ENCODE measurements at regions not wholly inside any gene's neighbourhood (a gene's known extent, or its start where the extent isn't known, plus 50 kb on each side); places are given as distances from the start of the nearest gene placed in this dataset.

DNA sequence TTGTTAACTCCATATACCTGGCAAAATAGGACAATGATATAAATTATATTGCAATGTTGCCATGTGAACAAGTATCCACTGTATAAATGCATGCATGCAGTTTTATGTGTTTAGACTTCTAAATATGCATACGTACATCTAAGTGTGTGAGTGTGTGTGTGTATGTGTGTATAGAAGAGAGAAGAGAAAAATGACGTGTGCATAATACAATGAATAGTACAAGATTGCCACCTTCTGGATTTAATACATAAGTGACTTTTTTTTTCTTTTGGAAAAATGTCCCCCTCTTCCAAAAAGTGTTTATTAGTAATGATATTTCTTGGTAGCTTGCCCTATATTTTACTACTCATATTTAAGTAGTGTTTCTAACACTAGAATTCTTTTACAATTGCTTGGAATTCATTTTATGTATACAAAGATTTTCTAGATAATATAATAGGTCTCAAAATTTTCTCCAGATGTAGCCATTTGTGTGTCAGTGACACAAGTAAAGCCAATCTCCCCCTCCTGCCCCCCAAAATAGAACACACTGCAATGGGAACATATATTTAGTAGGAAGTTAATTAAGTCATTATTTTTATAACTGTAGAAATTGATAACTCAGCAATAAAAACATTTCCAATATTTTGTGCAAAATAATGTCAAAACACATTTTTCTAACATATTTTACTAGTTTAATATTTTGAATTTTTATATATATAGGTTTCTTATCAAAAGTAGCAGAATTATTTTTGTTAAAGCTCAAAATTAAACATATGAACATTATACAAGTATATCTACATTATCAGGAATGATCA, 783.3 kb upstream of the ATXN8OS start:
- TF ChIP-seq, protein P1, sequence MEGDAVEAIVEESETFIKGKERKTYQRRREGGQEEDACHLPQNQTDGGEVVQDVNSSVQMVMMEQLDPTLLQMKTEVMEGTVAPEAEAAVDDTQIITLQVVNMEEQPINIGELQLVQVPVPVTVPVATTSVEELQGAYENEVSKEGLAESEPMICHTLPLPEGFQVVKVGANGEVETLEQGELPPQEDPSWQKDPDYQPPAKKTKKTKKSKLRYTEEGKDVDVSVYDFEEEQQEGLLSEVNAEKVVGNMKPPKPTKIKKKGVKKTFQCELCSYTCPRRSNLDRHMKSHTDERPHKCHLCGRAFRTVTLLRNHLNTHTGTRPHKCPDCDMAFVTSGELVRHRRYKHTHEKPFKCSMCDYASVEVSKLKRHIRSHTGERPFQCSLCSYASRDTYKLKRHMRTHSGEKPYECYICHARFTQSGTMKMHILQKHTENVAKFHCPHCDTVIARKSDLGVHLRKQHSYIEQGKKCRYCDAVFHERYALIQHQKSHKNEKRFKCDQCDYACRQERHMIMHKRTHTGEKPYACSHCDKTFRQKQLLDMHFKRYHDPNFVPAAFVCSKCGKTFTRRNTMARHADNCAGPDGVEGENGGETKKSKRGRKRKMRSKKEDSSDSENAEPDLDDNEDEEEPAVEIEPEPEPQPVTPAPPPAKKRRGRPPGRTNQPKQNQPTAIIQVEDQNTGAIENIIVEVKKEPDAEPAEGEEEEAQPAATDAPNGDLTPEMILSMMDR (IDR thresholded peaks at IDR 0.05), result no peak
- TF ChIP-seq POLR2A (IDR thresholded peaks at IDR 0.05) (no peak), POLR2AphosphoS5 (IDR thresholded peaks at IDR 0.05) (no peak)

Measured in upper lobe of left lung (tissue), 4 donors.